22Rv1 (cell line): ENCODE measurements at regions not wholly inside any gene's neighbourhood (a gene's known extent, or its start where the extent isn't known, plus 50 kb on each side); places are given as distances from the start of the nearest gene placed in this dataset.
"Not testable (repeated sequence)": the region's sequence is repeated elsewhere in the genome, so short reads cannot be mapped to it uniquely, and the experiment has no call there.

Experiments used
- H3K27ac ChIP-seq: fragments of 450-650 bp; 2 replicates; pipeline ENCODE4 v1.5.1; 2017
- CTCF ChIP-seq: fragments of 450-650 bp; IDR thresholded peaks from 2 replicates; pipeline ENCODE4 v1.5.1; 2017; ENCODE audit warnings: mild to moderate bottlenecking
- ZFX ChIP-seq: fragments of 450-650 bp; IDR thresholded peaks from 2 replicates; pipeline ENCODE4 v1.6.1; 2017; ENCODE audit warnings: antibody characterized with exemption, borderline replicate concordance

- no peak for TF ChIP-seq ZFX
- TF ChIP-seq CTCF = no peak
- no peak overlapping the region for H3K27ac ChIP-seq
Observed at GRCh38 chr6:74505391-74505790, 700.5 kb downstream of the COL12A1 start.

- TF ChIP-seq ZFX (no peak), CTCF (no peak)
- H3K27ac ChIP-seq = no peak overlapping the region
Observed at GRCh38 chr6:74504941-74505340, 700.9 kb downstream of the COL12A1 start.

GRCh38 chr6:74492587-74492986 lies 713.3 kb downstream of the COL12A1 start:
- no peak overlapping the region for H3K27ac ChIP-seq
- TF ChIP-seq CTCF = no peak
- TF ChIP-seq ZFX = no peak

- H3K27ac ChIP-seq = no peak overlapping the region
- TF ChIP-seq ZFX (no peak), CTCF (no peak)
Observed at GRCh38 chr6:74491844-74492374, 713.9 kb downstream of the COL12A1 start.

- H3K27ac ChIP-seq = not testable (repeated sequence)
Observed at GRCh38 chr6:74488726-74489125, 717.1 kb downstream of the COL12A1 start.

GRCh38 chr6:74482180-74482579 lies 723.7 kb downstream of the COL12A1 start:
- TF ChIP-seq ZFX (no peak), CTCF (no peak)
- H3K27ac ChIP-seq = no peak overlapping the region

- no peak for TF ChIP-seq ZFX
- TF ChIP-seq CTCF = no peak
- no peak overlapping the region for H3K27ac ChIP-seq
Observed at GRCh38 chr6:74480561-74480960, 725.3 kb downstream of the COL12A1 start.

GRCh38 chr6:74479960-74480359 lies 725.9 kb downstream of the COL12A1 start:
- TF ChIP-seq CTCF (no peak), ZFX (no peak)
- no peak overlapping the region for H3K27ac ChIP-seq
